Stimulated activated CD4-positive, alpha-beta T cell treated with anti-CD3 and anti-CD28 coated beads, Interleukin-2, amount 100 ng/mL, for 4 hours (primary cell): ENCODE measurements at regions not wholly inside any gene's neighbourhood (a gene's known extent, or its start where the extent isn't known, plus 50 kb on each side); places are given as distances from the start of the nearest gene placed in this dataset.
"Not testable (repeated sequence)": the region's sequence is repeated elsewhere in the genome, so short reads cannot be mapped to it uniquely, and the experiment has no call there.

ENCODE experiments used
- DNase-seq: peaks from one replicate; pipeline ENCODE4 v3.0.0-alpha.2; 2020; ENCODE audit warnings: low read depth

DNA sequence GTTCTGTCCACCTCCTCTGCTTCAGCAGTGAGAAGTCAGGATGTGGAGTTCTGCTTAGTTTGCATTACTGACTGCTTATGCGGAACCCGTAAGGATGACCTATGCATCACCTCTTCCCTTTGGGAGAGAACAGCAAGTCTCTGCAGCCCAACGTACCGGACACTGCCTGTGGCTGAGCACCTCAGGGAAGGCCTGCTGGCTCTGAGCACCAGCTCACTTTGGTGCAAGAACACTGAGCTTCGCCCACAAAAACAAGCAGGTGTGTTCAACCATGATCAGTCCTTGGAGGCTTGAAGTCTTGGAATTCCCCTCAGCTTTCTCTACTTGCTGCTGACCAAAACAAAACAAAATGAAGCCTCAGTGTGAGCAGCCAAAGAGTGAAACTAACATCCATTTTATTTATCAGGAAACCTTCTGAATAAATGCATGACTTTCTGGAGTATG is 52.7 kb upstream of the NCK2 start:
- DNase-seq, result no peak

DNA sequence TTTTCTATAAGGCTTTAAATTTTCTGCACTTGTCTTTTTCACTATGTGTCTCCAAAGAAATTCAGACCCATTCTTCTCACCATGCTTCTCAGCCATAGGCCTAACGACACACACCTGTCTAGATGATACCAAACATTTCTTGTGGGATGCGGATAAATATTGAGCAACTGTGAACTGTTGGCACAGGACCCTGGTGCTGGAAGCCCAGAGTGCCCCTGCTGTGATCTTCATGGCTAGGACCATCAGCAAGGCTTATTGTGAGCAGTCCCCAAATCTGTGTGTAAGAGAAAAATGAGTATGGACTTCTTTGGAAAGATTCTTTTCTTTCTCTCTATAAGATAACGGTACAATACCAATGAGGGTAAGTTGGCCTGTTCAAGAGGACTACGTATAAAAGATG is 54.1 kb upstream of the NCK2 start:
- no peak for DNase-seq

DNA sequence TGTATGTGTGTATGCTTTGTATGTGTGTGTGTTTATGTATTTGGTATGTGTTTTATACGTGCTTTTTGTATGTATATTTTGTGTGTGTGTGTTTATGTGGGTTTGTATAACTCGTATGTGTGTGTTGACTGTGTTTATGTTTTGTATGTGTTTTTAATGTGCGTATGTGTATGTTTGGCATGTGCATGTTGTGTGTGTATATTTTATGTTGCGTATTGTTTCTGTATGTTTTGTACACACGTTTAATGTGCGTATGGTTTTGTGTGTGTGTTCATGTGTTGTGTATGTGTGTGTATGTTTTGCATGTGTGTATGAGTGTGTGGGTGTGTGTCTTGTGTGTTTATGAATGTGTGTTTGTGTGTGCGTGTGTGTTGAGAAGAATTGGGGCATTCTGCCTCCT is 55.2 kb upstream of the NCK2 start:
- no peak for DNase-seq

DNA sequence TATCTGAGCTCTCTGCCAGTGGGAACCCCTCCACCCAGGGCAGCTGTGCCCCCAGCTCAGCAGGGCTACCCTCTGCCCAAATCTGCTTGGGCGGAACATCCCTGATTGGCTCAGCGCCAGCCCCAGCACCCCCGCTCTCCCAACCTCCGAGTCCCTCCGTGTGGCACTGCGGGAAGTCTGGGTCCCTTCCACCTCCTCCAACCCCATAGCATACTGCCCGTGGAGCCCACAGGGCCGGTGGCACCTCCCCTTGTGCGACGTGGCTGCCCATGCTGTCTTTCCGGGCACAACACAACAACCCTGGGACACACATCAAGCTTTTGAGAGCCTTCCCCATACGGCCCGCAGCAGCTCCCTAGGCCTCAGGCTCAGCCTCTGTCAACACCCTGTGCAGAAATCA is 55.8 kb upstream of the NCK2 start:
- DNase-seq, result no peak

DNA sequence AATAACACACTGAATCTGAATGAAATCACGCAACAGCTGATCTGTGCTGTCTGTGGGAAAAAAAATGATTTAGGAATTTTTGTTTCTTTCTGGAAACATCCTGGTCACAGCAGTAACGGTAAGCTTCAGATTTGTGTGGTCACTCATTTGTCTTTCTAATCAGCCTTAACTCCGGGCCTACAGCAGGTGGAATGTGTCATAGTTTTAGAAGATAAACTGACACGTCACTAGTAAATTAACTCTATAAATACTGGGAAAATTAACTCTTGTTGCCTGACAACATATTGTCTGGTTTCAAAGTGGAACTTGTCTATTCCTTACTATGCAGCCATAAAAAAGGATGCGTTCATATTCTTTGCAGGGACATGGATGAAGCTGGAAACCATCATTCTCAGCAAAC is 58.1 kb upstream of the NCK2 start:
- DNase-seq, result no peak

DNA sequence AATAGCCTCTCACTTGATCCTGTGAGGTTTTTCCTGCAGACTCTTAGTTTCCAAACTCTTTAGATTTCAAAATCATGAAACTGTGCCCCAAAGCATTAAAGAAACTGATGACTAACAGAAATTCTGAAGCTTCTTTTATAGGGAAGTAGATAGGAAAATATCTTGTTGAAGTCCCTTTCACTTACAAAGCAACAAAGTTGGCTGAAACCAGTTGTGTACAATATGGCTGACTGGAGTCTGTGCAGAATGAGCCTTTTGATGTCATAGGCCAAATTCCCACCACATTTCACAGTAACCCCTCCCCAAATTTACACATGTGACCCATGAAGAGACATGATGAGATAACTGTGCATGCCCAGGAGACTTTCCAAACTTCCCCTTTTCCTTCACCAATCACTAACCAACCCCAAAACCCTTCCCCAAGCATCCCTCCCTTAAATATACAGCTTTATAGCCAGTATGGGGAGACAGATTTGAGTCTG is 61.7 kb upstream of the NCK2 start:
- DNase-seq, result no peak

DNA sequence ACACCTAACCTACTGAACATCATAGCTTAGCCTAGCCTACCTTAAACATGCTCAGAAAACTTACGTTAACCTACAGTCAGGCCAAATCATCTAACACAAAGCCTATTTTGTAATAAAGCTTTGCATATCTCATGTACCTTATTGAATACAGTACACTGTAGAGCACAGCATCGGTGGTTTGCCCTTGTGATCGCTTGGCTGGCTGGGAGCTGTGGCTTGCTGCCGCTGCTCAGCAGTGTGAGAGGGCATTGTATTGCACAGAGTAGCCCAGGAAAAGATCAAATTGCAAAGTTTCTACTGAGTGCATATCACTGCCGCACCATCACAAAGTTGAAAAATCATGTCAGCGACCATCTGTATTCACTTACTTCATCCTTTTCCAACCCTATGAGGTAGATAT is 62.3 kb upstream of the NCK2 start:
- DNase-seq, result no peak

DNA sequence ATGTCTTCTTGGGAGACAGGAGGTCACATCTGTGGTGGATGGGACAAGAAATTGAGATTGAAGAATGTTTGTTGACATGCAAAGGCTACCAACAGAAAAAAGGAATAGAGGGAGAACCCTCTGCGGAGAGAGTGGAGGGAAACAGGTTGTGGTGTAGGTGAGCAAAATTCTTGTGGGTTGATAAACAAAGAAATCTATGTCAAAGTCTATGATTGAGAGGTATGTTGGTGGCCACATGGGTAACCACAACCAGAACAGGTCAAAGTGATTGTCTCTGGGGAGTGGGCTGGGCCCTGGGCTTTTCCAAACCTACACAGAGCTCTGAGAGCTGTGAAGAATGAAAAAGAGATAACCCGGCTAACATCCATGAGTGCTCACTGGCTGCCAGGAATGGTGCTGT is 62.8 kb upstream of the NCK2 start:
- DNase-seq, result no peak

DNA sequence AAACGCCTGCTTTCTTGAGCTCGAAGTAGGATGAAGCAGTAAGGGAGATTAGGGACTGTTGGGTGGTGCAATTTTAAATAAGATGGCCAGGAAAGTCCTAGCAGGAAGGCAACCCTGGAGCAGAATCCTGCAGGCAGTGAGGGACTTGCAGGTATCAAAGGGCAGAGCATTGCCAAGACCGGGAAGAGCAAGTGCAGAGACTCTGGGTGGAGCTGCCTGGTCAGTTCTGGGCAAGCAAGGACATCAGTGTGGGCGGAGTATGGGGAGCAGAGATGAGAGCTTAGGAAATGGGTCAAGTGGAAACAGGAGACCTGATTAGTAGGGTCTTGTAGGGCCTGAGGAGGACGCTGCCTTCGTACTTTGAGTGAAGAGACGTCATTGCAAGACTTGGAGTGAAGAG is 64.4 kb upstream of the NCK2 start:
- DNase-seq, result no peak

DNA sequence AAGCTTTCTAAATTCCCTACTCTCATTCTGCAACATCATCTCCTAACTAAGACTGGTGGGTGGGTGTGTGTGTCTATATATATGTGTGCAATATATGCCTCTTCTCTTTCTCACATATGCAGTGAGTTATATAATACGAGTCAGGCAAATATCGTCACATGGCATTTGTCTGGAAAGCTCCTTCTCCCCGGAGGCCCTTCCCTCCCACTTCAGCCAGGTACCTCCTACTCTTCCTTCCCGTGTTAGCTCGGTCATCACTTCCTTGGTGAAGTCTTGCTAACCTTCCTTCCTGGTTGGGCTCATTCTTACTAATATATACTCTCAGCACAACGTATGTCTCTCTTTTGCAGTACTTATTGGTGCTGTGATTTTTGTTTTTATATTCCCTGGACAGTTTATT is 66.4 kb upstream of the NCK2 start:
- no peak for DNase-seq

DNA sequence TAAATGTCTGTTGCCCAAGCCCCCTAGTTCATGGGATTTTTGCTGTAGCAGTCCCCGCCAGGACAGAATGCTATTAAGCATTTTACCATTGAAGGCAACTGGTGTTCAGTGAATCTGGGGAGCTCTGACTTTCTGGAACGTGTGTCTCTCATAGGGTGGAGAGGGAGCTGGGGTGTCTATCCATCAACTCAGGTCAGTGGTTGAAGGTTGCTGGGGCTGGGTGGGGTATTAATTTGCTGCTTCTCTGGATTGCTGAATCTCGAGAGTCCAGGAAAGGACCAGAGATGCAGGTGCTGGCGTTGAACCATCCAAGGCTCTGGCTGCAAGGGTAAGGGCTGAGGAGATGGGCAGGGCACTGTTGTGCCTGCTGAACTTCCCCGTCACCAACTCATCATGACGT is 66.8 kb upstream of the NCK2 start:
- DNase-seq, result no peak

DNA sequence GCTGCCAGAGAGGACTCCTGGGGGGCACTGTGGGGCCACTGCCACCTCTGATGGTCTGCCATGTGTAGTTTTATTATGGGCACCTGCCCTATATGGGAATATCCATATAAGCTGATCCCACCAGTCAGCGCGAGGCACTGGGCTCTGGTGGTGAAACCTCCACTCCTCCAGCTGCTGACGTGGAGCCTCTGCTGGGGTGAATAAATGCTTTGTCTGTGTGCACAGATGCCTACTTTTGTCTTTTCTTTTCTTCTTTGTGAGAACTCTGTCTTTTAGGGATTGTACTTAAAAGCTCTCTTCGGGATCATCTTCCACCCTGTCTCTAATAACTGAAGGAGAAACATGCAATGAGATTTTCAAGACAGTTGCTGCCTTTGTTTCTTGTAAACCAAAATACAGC is 68.9 kb upstream of the NCK2 start:
- no peak for DNase-seq

DNA sequence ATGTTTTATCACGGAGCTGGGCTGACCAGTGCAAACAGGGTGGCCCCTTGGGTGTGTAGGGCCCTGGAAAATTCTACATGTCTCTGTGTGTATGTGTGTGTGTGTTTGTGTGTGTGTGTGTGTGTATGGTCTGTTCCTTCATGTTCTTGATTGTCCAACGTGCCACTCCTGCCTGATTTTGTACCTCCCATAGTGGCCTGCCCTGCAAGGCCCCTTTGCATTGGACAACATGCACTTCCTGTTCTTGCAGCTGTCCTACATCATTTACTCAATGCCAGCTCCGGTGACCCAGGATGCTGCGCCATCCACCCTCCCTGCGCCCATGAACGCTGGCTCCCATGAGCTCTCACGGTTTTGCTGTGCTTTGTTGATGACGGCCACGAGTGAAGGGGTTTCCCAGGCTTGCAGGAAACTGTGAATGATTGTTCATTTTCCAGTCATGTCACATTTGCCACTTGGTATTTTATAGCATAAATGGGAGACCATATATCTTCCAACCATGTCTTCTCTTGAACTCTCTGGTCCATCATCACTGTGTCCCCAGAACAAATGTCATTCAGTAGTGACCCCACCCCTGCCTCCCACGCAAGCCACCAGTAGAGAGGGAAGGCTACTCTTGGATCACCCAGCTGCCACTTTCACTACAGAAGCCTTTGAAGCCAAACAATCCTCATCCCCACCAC is 69.7 kb upstream of the NCK2 start:
- peak; percentile 9 for DNase-seq

DNA sequence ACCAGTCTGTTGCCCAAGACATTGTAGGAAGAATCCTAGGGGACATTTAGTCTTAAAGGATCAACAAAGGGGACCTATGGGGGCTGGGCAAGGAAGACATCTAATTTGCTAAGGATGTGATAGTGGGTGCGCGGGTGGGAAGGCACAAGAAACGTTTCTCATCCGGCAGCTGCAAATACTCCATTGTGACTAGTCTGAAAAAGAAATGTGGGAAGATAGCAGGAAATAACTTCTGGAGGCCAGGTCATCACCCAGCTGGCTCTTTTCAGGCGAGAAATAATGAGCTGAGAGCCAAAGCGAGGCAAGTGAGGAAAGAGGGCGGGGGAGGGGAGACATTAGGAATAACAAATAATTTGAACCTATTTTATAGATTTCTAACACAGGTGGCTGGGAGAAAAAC is 70.3 kb upstream of the NCK2 start:
- DNase-seq, result no peak

DNA sequence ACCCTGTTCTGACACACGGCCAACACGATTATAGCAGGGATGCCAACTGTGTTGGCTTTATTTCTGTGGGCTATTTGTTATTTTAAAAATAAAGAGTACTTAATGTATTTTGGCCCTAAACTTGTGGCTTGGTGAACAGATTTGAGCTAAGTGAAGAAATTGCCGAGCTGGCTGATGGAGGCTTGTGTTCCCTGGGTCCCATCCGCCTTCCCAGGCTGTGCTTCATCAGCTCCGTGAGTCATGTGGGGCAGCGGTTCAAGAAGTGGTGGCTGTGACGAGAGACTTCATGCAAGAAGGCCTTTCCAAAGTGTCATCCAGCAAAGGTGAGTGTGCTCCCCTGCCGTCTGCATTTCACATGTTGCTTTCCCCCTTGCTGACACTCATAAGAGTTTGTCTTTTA is 73.6 kb upstream of the NCK2 start:
- no peak for DNase-seq

DNA sequence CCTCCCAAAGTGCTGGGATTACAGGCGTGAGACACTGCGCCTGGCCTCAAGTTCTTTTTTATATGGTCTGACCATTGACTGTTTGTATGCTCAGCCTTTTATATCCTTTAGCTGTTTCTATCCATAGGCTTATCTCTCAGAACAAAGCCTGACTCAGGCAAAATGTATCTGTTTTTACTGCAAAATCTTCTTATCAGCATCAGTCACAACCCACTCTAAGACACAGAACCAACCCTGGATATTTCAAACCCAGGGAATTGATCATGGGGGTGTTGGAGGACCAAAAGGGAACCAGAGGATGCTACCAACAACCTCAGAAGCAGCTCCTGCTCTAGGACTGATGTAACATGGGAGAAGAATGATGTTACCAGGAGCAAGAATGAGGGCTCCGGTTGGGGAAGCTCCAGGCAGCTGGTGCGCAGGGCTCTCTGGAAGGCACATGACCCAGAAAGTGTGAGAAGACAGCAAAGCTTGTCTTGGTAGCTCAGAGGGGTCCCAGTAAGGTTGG is 75.3 kb upstream of the NCK2 start:
- no peak for DNase-seq

DNA sequence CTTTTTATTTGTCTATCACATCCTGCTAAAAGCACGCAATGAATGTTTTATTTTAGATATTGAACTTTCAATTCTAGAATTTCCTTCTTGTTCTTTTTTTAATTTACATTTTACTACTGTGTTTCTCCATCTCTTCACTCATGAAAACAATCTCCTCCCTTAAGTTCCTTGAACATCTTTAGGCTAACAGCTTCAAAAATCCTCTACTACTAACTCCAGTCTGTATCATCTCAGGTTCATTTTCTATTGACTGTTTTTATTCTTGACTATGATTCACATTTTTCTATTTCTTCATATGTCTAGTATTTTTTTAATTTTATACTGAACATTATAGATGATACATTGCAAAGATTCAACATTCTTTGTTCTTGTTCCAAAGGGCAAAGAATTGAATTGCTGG is 79.2 kb upstream of the NCK2 start:
- no peak for DNase-seq

DNA sequence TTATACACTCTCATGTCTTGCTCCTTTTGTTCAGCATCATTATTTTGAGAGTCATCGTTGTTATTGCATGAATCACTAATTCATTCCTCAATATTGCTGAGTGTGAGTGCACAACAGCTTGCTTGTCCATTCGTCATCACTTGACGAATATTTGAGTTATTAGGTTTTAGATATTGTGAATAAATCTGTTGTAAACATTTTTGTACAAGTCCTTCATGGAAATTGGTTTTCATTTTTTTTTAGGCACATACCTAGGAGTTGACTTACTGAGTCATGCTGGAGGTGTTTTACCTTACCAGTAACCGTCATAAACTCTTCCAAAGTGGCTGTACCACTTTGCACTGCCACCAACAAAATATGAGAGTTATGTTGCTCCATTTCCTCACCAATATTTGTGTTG is 84.2 kb upstream of the NCK2 start:
- DNase-seq, result no peak

DNA sequence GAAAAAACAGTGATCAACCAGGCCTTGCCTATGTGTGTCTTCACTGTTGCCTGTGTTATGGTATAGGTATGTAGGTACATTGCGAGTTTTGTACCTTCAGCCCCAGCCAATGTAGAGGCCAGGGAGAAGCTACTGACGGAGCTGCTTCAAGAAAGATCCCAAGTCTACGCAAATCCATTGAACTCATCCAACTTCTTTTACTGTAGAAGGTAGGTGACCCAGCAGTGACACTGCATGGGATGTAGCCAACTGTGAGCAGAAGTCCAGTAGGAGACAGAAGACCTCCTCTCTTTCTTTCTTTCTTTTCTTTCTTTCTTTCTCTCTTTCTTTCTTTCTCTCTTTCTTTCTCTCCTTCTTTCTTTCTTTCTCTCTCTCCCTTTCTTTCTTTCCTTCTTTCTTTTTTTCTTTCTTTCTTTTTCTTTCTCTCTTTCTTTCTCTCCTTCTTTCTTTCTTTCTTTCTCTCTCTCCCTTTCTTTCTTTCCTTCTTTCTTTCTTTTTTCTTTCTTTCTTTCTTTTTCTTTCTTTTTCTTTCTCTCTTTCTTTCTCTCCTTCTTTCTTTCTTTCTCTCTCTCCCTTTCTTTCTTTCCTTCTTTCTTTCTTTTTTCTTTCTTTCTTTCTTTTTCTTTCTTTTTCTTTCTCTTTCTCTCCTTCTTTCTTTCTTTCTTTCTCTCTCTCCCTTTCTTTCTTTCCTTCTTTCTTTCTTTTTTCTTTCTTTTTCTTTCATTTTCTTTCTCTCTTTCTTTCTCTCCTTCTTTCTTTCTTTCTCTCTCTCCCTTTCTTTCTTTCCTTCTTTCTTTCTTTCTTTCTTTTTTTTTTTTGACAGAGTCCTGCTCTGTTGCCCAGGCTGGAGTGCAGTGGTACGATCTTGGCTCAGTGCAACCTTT is 88.7 kb upstream of the NCK2 start:
- not testable (repeated sequence) for DNase-seq

DNA sequence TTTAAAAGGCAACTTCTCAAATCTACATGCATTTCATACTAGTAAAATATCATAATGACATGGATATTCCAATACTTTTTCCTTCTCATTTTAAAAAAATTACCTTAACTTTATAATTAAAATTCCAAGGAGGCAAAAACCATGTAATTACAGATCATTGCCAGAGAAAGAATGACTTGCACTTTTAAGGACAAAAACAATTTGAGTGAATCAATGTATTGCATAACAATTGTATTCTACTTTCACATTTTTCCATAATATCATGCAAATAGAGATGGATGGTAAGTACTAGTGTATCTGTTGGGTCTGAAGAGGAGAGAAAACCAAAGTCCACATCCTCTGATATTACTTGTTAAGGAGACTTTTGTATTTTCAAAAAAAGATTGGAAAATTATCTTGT is 89.5 kb upstream of the NCK2 start:
- DNase-seq, result no peak

DNA sequence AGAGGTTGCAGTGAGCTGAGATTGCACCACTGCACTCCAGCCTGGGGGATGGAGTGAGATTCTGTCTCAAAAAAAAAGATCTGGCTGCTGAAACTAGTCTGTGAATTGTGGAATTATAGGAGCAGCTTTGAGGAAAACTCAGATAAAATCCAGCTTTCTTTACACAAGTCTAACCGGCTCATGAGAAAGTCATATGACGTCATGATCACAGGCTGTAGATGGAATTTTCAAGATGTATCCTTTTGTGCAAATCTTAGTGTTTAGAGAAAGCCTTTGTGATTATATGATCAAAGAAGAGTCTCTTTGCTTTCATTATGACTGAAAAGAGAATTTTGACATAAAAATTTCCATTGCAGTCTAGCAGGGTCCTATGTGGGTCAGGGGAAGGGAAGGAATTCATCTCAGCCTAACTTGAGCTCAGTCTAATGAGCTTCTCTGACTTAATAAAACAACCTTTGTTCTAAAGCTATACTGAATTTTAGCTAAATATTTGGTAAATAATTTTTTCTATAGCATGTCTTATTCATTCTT is 90.2 kb upstream of the NCK2 start:
- DNase-seq, result no peak

DNA sequence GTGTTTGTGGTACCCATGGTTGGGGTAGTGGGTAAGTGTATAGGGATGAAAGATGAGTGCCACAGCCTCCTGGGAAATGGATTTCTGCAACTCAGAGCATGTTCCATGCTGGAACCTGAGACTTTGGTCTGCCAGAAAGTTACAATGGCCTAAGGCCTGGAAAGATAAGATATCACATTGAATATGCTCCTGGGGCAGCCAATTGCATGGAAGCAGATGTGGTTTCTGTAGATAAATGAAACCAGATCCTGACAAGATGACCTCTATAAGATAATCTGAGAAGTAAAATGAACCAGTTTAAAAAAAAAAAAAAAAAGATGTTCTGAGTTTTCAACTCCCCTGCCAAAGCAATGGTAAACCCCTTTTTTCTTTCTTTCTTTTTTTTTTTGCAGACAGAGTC is 91.4 kb upstream of the NCK2 start:
- no peak for DNase-seq
